Keratinocyte (primary cell): ENCODE measurements at regions not wholly inside any gene's neighbourhood (a gene's known extent, or its start where the extent isn't known, plus 50 kb on each side); places are given as distances from the start of the nearest gene placed in this dataset.

Experiments used
- DNase-seq: peaks from one replicate; pipeline ENCODE4 v3.0.0-alpha.2; 2011; ENCODE audit warnings: low read depth, missing footprints, low spot score
- FAIRE-seq: peaks from 2 replicates; lab custom pipeline; 2011; peaks lifted over from hg19 to GRCh38; lab: Jason Lieb, UNC
- H2AFZ ChIP-seq: 2 replicates; pipeline ENCODE4 v1.6.0; 2012; ENCODE audit warnings: low read length, control low read depth, inconsistent platforms; ENCODE audit not compliant: control insufficient read depth
- H3K27ac ChIP-seq: 2 replicates; pipeline ENCODE4 v1.5.1; 2011; ENCODE audit warnings: low read length; ENCODE audit not compliant: control insufficient read depth, insufficient read depth
- H3K27me3 ChIP-seq: 3 replicates; pipeline ENCODE4 v1.6.0; 2011; ENCODE audit warnings: low read length; ENCODE audit not compliant: control insufficient read depth, insufficient read depth; ENCODE audit errors: extremely low read depth
- H3K36me3 ChIP-seq, 2 experiments: 2 replicates in 1 of 2; 3 replicates in 1 of 2; pipeline ENCODE4 v1.5.1; 2011; ENCODE audit warnings: low read length in 2 of 2, mild to moderate bottlenecking in 1 of 2; ENCODE audit not compliant: control insufficient read depth in 2 of 2, insufficient read depth in 2 of 2; ENCODE audit errors: extremely low read depth in 1 of 2
- H3K4me1 ChIP-seq: 3 replicates; pipeline ENCODE4 v1.5.1; 2011; ENCODE audit warnings: low read length; ENCODE audit not compliant: control insufficient read depth, insufficient read depth; ENCODE audit errors: extremely low read depth
- H3K4me2 ChIP-seq: 3 replicates; pipeline ENCODE4 v1.6.0; 2011; ENCODE audit warnings: low read depth, low read length; ENCODE audit not compliant: control insufficient read depth, insufficient read depth; ENCODE audit errors: extremely low read depth
- H3K4me3 ChIP-seq, 3 experiments: fragments of 200-600 bp in 1 of 3; sonication (generic) in 1 of 3; 2 replicates in 2 of 3; 3 replicates in 1 of 3; pipeline ENCODE4 v1.5.1; 2011 to 2016; ENCODE audit warnings: low read length in 3 of 3, mild to moderate bottlenecking in 3 of 3, control low read depth in 2 of 3, inconsistent platforms in 1 of 3, low read depth in 1 of 3, mixed read lengths in 1 of 3, mixed run types in 1 of 3, moderate library complexity in 1 of 3; ENCODE audit not compliant: control insufficient read depth in 2 of 3, insufficient read depth in 2 of 3; ENCODE audit errors: extremely low read depth in 1 of 3
- H3K79me2 ChIP-seq: 2 replicates; pipeline ENCODE4 v1.6.0; 2012; ENCODE audit warnings: low read length; ENCODE audit not compliant: control insufficient read depth, insufficient read depth
- H3K9ac ChIP-seq: 3 replicates; pipeline ENCODE4 v1.6.0; 2011; ENCODE audit warnings: low read length; ENCODE audit not compliant: control insufficient read depth, insufficient read depth; ENCODE audit errors: extremely low read depth
- H3K9me1 ChIP-seq: 3 replicates; pipeline ENCODE4 v1.6.0; 2011; ENCODE audit warnings: low read length; ENCODE audit not compliant: control insufficient read depth, insufficient read depth; ENCODE audit errors: extremely low read depth
- H3K9me3 ChIP-seq: 2 replicates; pipeline ENCODE4 v1.5.1; 2012; ENCODE audit warnings: low read depth, low read length; ENCODE audit not compliant: control insufficient read depth
- H4K20me1 ChIP-seq: 3 replicates; pipeline ENCODE4 v1.6.0; 2011; ENCODE audit warnings: low read length; ENCODE audit not compliant: control insufficient read depth, insufficient read depth; ENCODE audit errors: extremely low read depth
- EZH2 ChIP-seq: IDR thresholded peaks from one replicate; pipeline ENCODE4 v1.6.1; 2012; ENCODE audit warnings: inconsistent platforms, mild to moderate bottlenecking, low read length, moderate library complexity
- dilution Hi-C: fragments of 300-500 bp; cut with MboI; formaldehyde crosslinking; loops from one replicate; pipeline ENCODE4 v1.7.0; 2020; ENCODE audit warnings: low sequenced_read_pairs; ENCODE audit not compliant: extremely low pct_ligation_motif_present
- TF ChIP-seq, protein P1 (sequence below), 3 experiments: IDR thresholded peaks in 1 of 3; conservative IDR thresholded peaks in 1 of 3; optimal IDR thresholded peaks in 1 of 3; 2 replicates in 2 of 3; 3 replicates in 1 of 3; pipeline versions ENCODE3 to v1.5.1; 2011; ENCODE audit warnings: low read length in 3 of 3, mild to moderate bottlenecking in 3 of 3, moderate library complexity in 2 of 3, control low read depth in 1 of 3, inconsistent platforms in 1 of 3; ENCODE audit not compliant: insufficient read depth in 2 of 3; ENCODE audit errors: extremely low read depth in 1 of 3

DNA sequence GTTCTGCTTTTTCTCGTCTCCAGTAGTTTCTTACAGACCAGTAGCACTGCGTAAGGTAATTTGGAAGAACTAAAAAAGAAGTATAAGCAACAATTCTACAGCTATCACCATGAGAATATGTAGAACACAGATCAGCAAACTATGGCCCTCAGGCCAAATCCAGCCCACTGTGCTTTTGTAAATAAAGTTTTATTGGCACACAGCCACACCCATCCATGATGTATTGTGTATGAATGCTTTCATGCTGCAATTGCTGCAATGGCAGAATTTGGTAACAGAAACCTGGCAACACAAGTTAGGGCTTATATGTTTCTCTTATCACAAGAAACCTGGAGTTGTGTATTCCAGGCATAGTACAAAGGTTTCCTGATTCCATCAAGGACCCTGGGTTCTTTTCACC, 386.8 kb upstream of the TSHZ2 start:
- dilution Hi-C loops: no loop called here
- Histone ChIP-seq H3K4me3 (no peak overlapping the region), H3K4me2 (no peak overlapping the region), H3K9me1 (no peaks in the 10 kb centered on the region), H3K9me3 (no peaks in the 10 kb centered on the region), H3K79me2 (no peaks in the 10 kb centered on the region), H2AFZ (no peak overlapping the region), H3K9ac (no peak overlapping the region), H3K27ac (no peak overlapping the region), H3K36me3 (no peaks in the 10 kb centered on the region), H4K20me1 (no peaks in the 10 kb centered on the region), H3K27me3 (no peaks in the 10 kb centered on the region), H3K4me1 (no peaks in the 10 kb centered on the region)
- TF ChIP-seq, protein P1, sequence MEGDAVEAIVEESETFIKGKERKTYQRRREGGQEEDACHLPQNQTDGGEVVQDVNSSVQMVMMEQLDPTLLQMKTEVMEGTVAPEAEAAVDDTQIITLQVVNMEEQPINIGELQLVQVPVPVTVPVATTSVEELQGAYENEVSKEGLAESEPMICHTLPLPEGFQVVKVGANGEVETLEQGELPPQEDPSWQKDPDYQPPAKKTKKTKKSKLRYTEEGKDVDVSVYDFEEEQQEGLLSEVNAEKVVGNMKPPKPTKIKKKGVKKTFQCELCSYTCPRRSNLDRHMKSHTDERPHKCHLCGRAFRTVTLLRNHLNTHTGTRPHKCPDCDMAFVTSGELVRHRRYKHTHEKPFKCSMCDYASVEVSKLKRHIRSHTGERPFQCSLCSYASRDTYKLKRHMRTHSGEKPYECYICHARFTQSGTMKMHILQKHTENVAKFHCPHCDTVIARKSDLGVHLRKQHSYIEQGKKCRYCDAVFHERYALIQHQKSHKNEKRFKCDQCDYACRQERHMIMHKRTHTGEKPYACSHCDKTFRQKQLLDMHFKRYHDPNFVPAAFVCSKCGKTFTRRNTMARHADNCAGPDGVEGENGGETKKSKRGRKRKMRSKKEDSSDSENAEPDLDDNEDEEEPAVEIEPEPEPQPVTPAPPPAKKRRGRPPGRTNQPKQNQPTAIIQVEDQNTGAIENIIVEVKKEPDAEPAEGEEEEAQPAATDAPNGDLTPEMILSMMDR (optimal IDR thresholded peaks at IDR 0.05 in 1 of 3, IDR thresholded peaks at IDR 0.05 in 1 of 3, conservative IDR thresholded peaks at IDR 0.05 in 1 of 3; ENCODE audit: extremely low read depth in 1 of 3, insufficient read depth in 2 of 3, low read length in 3 of 3): no peak
- no peak for TF ChIP-seq EZH2
- DNase-seq (no peak), FAIRE-seq (no peak)

DNA sequence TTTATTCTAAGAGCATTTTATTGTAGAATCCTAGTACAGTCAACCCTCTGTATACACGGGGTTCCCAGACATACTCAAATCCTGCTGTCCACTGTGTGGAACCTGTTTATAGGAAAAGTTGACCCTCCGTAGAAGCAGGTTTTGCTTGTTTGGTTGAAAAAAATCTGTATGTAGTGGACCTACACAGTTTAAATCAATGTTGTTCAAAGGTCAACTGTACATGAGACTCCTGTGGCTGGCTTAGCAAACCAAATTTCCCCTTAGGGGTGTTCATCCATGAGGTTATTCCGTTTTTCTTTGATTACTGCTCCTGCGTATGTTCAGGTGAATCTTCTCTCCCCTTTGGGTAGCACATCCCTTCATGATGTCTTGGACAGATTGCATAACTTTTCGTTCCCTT, 387.0 kb upstream of the ZFP64 start:
- no peaks in the 10 kb centered on the region for H3K36me3 ChIP-seq
- H4K20me1 ChIP-seq: no peaks in the 10 kb centered on the region
- H3K9ac ChIP-seq: no peak overlapping the region
- H3K27ac ChIP-seq: no peak overlapping the region
- FAIRE-seq (no peak), DNase-seq (no peak)
- no peak for TF ChIP-seq EZH2
- TF ChIP-seq, protein P1 (optimal IDR thresholded peaks at IDR 0.05 in 1 of 3, IDR thresholded peaks at IDR 0.05 in 1 of 3, conservative IDR thresholded peaks at IDR 0.05 in 1 of 3; ENCODE audit: extremely low read depth in 1 of 3, insufficient read depth in 2 of 3, low read length in 3 of 3): no peak
- H3K4me2 ChIP-seq: no peak overlapping the region
- H3K4me3 ChIP-seq: no peak overlapping the region
- dilution Hi-C loops: no loop called here
- H3K27me3 ChIP-seq: no peaks in the 10 kb centered on the region
- H3K9me3 ChIP-seq: peaks cover 1% of the 10 kb centered on the region
- no peaks in the 10 kb centered on the region for H3K9me1 ChIP-seq
- H2AFZ ChIP-seq: no peak overlapping the region
- H3K79me2 ChIP-seq: no peaks in the 10 kb centered on the region
- no peaks in the 10 kb centered on the region for H3K4me1 ChIP-seq
